ENCODE measurements at regions not wholly inside any gene's neighbourhood (a gene's known extent, or its start where the extent isn't known, plus 50 kb on each side); places are given as distances from the start of the nearest gene placed in this dataset.

DNA sequence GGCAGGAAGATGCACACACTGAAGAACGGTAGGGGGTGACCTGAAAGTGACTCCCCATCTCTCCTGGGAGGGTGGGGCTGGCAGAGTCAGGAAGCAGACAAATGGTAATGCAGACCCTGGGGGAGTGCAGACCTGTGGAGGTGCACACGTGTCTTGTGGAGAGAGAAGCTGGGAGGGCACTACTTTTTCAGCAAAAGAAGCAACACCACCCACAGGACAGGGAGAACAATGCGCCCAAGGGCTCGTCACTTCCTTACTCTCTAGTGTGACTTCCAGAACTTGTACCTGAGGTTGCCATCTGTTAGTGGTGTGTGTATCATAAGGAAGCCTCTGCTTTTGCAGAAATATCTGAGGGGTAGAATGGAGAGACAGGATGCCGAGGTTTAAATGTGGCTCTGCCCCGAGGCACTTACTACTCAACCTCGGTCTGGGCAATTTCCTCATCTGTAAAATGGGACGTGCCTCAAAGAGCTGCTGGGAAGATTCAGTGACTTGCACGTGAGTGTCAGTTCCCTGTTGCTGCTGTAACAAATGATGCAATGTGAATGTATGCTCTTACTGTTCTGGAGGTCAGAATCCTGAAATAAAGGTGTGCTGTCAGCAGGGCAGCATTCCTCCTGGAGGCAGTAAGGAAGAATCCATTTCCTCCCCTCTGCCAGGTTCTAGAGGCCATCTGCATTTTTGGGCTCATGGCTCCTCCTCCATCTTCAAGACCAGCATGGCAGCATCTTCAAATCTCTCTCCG is 323.4 kb downstream of the SHANK2 start:
- TF ChIP-seq FOXA1 (IDR thresholded peaks at IDR 0.05) = no peak
- TF ChIP-seq BHLHE40 (IDR thresholded peaks at IDR 0.05; ENCODE audit: borderline replicate concordance) = no peak
- no peak for TF ChIP-seq CTBP1 (IDR thresholded peaks at IDR 0.05; ENCODE audit: borderline replicate concordance)
- no peak for TF ChIP-seq PKNOX1 (IDR thresholded peaks at IDR 0.05)
- TF ChIP-seq ELF4 (IDR thresholded peaks at IDR 0.05) = no peak
- TF ChIP-seq L3MBTL2 (conservative IDR thresholded peaks at IDR 0.05) = no peak
- no peak for TF ChIP-seq FOXM1 (IDR thresholded peaks at IDR 0.05; ENCODE audit: borderline replicate concordance)
- TF ChIP-seq SUZ12 (IDR thresholded peaks at IDR 0.05) = no peak
- no peak for TF ChIP-seq ARNT (IDR thresholded peaks at IDR 0.05)
- TF ChIP-seq SP1 (IDR thresholded peaks at IDR 0.05) = no peak
- no peak for TF ChIP-seq HDGF (IDR thresholded peaks at IDR 0.05; ENCODE audit: borderline replicate concordance)
- no peak for TF ChIP-seq TARDBP (IDR thresholded peaks at IDR 0.05)
- TF ChIP-seq ZNF384 (IDR thresholded peaks at IDR 0.05) = no peak
- TF ChIP-seq LEF1 (IDR thresholded peaks at IDR 0.05; ENCODE audit: borderline replicate concordance) = no peak
- TF ChIP-seq FOXK2 (IDR thresholded peaks at IDR 0.05) = no peak
- TF ChIP-seq NFRKB (IDR thresholded peaks at IDR 0.05) = no peak
- DNase-seq (ENCODE audit: extremely low spot score) = no peak
- ChIA-PET CTCF (no interaction called here), POLR2A (no interaction called here)

DNA sequence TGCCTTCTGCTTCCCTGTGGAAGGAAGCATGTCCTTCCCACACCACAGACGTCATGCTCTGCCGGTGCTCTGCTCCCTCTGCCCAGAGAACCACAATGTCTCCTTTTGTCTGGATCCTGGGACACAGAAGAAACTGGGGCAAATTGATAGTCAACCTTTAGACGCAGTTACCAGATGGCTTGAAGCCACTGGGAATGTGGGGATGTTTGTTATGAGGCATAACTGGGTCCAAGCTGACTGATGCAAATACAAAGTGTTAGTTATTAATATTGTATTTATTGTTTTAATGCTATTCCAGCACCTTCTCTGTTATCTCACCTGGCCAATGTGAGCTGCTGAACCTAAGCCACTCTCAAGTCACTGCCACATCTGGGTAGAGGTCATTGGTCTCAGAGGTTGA is 322.2 kb downstream of the SHANK2 start:
- ChIA-PET POLR2A (no interaction called here), CTCF (no interaction called here)
- no peak for DNase-seq (ENCODE audit: extremely low spot score)
- TF ChIP-seq ARNT (IDR thresholded peaks at IDR 0.05) (no peak), ELF4 (IDR thresholded peaks at IDR 0.05) (no peak), FOXA1 (IDR thresholded peaks at IDR 0.05) (no peak), FOXK2 (IDR thresholded peaks at IDR 0.05) (no peak), NFRKB (IDR thresholded peaks at IDR 0.05) (no peak), ZNF384 (IDR thresholded peaks at IDR 0.05) (no peak), CTBP1 (IDR thresholded peaks at IDR 0.05; ENCODE audit: borderline replicate concordance) (no peak), L3MBTL2 (conservative IDR thresholded peaks at IDR 0.05) (no peak), PKNOX1 (IDR thresholded peaks at IDR 0.05) (no peak)

GRCh38 chr11:70931430-70931829 is 320.9 kb downstream of the SHANK2 start:
- ChIA-PET POLR2A (no interaction called here), CTCF (no interaction called here)
- TF ChIP-seq TARDBP (IDR thresholded peaks at IDR 0.05) (no peak), FOXK2 (IDR thresholded peaks at IDR 0.05) (no peak), NFRKB (IDR thresholded peaks at IDR 0.05) (no peak), FOXM1 (IDR thresholded peaks at IDR 0.05; ENCODE audit: borderline replicate concordance) (no peak), SP1 (IDR thresholded peaks at IDR 0.05) (no peak), FOXA1 (IDR thresholded peaks at IDR 0.05) (no peak), LEF1 (IDR thresholded peaks at IDR 0.05; ENCODE audit: borderline replicate concordance) (no peak), ZNF384 (IDR thresholded peaks at IDR 0.05) (no peak)
- no peak for DNase-seq (ENCODE audit: extremely low spot score)

DNA sequence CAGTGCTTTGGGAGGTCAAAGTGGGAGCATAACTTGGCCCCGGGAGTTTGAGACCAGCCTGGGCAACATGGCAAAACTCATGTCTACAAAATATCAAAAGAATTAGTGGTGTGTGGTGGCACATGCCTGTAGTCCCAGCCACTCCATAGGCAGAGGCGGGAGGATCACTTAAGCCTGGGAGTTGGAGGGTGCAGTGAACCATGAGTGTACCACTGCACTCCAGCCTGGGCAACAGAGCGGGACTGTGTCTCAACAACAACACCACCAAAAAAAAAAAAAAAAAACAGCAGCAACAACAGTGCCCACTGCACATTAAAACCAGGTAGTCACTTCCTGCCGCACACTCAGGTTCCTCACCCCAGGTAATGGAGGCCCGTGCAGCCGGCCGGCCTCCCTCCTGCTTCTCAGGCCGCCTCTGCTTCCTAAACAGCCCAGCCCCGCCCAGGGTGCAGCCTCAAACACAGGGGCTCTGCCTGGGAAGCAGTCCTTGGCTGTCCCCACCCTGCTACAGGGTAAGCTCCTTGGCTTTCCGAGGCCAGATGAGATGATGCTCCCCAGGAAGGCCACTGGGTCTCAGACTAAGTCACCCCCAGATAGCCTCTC is 318.3 kb downstream of the SHANK2 start:
- ChIA-PET CTCF (no interaction called here), POLR2A (no interaction called here)
- no peak for TF ChIP-seq FOXA1 (IDR thresholded peaks at IDR 0.05)
- no peak for TF ChIP-seq BHLHE40 (IDR thresholded peaks at IDR 0.05; ENCODE audit: borderline replicate concordance)
- no peak for TF ChIP-seq PKNOX1 (IDR thresholded peaks at IDR 0.05)
- no peak for DNase-seq (ENCODE audit: extremely low spot score)

GRCh38 chr11:70935006-70935768 is 317.2 kb downstream of the SHANK2 start:
- TF ChIP-seq NFRKB (IDR thresholded peaks at IDR 0.05) (no peak), FOXA1 (IDR thresholded peaks at IDR 0.05) (no peak)
- ChIA-PET CTCF (no interaction called here), POLR2A (no interaction called here)
- DNase-seq (ENCODE audit: extremely low spot score) = no peak

DNA sequence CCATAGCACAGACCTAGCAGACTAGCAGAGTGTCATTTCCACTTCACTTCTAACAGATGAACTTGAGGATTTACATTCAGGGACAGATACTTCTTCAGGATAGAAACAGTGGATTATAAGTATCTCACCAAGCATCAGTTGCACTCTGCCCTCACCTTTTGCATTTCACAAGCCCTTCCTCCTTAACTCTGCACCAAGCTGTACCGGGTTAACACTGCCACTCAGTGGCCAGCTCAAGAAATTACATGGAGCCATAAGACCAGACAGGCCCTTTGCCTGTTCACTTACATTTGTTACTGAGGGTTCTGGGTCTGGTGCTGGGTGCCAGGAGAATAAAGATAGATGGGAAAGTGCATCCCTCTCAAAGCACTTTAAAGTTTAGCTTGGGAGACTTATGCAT is 309.8 kb downstream of the SHANK2 start:
- no peak for TF ChIP-seq NFRKB (IDR thresholded peaks at IDR 0.05)
- no peak for TF ChIP-seq FOXK2 (IDR thresholded peaks at IDR 0.05)
- no peak for TF ChIP-seq PKNOX1 (IDR thresholded peaks at IDR 0.05)
- no peak for TF ChIP-seq ELF4 (IDR thresholded peaks at IDR 0.05)
- CTCF ChIA-PET = interaction anchor here (1.1 kb wide), 1 partner anchor 16 kb away, joined by 3 read pairs; no protein-coding TSS in a partner anchor
- POLR2A ChIA-PET = no interaction called here
- DNase-seq (ENCODE audit: extremely low spot score) = peak; percentile 20

Measured in HEK293T (cell line).